Activated T-helper 2 cell treated with anti-CD3 and anti-CD28 coated beads, Interferon-gamma antibody, Interleukin-2, Interleukin-4, amounts not matched to agents 10 μg/mL and 5 μg/mL and 100 μg/mL, durations not matched to agents 14 hours and 24 hours and 36 hours (primary cell): ENCODE measurements at regions not wholly inside any gene's neighbourhood (a gene's known extent, or its start where the extent isn't known, plus 50 kb on each side); places are given as distances from the start of the nearest gene placed in this dataset.
"Not testable (repeated sequence)": the region's sequence is repeated elsewhere in the genome, so short reads cannot be mapped to it uniquely, and the experiment has no call there.

Experiments
- DNase-seq: peaks from one replicate; pipeline ENCODE4 v3.0.0; 2021; ENCODE audit warnings: low spot score
- H3K27ac Mint-ChIP-seq: one replicate; pipeline ENCODE4 v1.8.0; 2021; ENCODE audit warnings: mixed read lengths
- H3K27me3 Mint-ChIP-seq: one replicate; pipeline ENCODE4 v1.8.0; 2021; ENCODE audit warnings: low read depth, mixed read lengths
- H3K36me3 Mint-ChIP-seq: one replicate; pipeline ENCODE4 v1.8.0; 2021; ENCODE audit warnings: low read depth, mixed read lengths
- H3K4me1 Mint-ChIP-seq: one replicate; pipeline ENCODE4 v1.8.0; 2021; ENCODE audit warnings: low read depth, mixed read lengths
- H3K4me3 Mint-ChIP-seq: one replicate; pipeline ENCODE4 v1.8.0; 2021; ENCODE audit warnings: low read depth, mild to moderate bottlenecking, moderate library complexity, mixed read lengths
- H3K9me3 Mint-ChIP-seq: one replicate; pipeline ENCODE4 v1.8.0; 2021; ENCODE audit warnings: mixed read lengths
- intact Hi-C: fragments of 100-400 bp; cut with micrococcal nuclease; formaldehyde crosslinking; loops from one replicate; pipeline ENCODE4 v1.15.1; 2023

DNA sequence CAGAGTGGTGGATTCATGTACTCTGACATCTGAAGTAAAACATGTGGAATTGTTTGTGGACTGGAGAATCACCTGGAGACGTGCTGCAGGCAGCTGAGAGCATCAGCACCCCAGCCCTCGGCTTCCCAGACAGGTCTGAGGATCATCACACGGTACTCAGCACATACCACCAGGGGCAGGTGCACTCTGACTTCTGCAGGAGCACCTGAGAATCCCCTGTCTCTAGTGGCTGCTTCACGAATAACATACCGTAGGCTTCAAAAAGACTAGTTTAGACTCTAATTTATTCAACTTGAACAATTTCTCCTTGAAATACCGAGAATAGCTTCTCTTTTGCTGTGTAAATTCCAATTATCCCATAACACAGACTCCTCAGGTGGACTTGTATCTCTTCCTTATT, 627.5 kb downstream of the RPIA start:
- H3K4me3 Mint-ChIP-seq, H3K27me3 Mint-ChIP-seq, H3K36me3 Mint-ChIP-seq, intact Hi-C loops, H3K27ac Mint-ChIP-seq, H3K4me1 Mint-ChIP-seq, H3K9me3 Mint-ChIP-seq, DNase-seq: not testable (repeated sequence)

DNA sequence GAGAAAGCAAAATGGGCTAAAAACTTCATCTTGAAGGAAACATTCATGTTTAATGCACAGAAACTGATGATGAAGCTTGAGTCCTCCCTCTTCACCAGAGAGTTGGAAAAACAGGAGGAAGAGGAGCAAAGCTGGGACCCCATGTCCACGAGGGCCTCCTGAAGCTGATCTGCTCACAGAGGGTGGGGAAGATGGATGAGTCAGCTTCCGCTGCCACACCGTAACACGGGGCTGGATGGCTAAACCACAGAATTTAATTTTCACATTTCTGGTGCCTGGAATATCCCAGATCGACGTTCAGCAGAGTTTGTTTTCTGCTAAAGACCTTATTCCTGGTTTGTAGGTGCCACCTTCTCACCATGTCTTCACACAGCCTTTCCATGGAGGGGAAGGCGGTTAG, 634.4 kb downstream of the RPIA start:
- H3K27ac Mint-ChIP-seq, H3K27me3 Mint-ChIP-seq, intact Hi-C loops, H3K4me3 Mint-ChIP-seq, H3K9me3 Mint-ChIP-seq, H3K36me3 Mint-ChIP-seq, H3K4me1 Mint-ChIP-seq, DNase-seq: not testable (repeated sequence)

DNA sequence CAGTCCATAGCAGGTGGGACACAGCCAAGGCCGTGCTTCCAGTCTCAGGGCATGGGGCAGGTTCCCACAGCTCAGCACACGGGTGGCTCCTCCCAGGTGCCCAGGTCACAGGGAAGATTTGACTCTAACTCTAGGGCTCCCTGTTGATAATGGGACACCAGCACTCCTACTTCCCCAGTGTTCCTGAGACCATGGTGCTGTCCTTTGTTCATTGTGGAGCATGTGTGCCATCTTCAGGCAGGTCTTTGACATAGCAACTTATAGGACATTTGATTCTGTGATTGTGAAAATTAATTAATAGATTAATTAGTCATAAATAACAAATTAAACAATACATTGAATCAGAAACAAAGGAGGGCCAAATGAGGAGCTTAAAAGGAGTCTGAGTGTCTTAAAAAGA, 635.0 kb downstream of the RPIA start:
- DNase-seq, H3K9me3 Mint-ChIP-seq, H3K27ac Mint-ChIP-seq, intact Hi-C loops, H3K4me1 Mint-ChIP-seq, H3K27me3 Mint-ChIP-seq, H3K36me3 Mint-ChIP-seq, H3K4me3 Mint-ChIP-seq: not testable (repeated sequence)

DNA sequence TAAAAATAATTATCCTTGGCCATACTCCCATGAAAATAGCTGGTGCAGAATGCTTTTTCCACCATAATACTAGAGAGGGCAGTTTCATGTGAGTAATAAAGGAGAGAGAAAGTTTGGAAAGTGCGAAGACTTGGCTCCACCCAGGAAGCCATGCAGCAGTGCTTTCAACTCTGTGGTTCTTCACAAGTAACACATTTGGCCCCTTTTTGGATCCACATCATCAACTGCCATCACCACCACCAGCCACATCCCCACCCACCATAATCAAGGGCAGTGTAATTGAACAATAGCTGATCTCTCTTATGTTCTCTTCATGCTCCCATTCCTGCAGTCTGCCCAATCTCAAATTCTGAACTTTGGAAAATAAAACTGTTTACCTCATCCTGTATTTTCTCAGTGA, 637.3 kb downstream of the RPIA start:
- H3K4me3 Mint-ChIP-seq, H3K9me3 Mint-ChIP-seq, H3K27me3 Mint-ChIP-seq, DNase-seq, H3K4me1 Mint-ChIP-seq, H3K36me3 Mint-ChIP-seq, H3K27ac Mint-ChIP-seq, intact Hi-C loops: not testable (repeated sequence)
